IPS DF 6.9 (cell line): ENCODE measurements at regions not wholly inside any gene's neighbourhood (a gene's known extent, or its start where the extent isn't known, plus 50 kb on each side); places are given as distances from the start of the nearest gene placed in this dataset.
A peak's percentile ranks its signal among the peaks of the same experiment; 100 is the strongest.

ENCODE experiments used
- DNase-seq: peaks from one replicate; pipeline ENCODE4 v3.0.0-alpha.2; 2013; ENCODE audit warnings: low read depth, low spot score
- H3K27ac ChIP-seq: one replicate; pipeline ENCODE4 v1.5.1; 2013; ENCODE audit warnings: low read length, control low read depth
- H3K27me3 ChIP-seq: 2 replicates; pipeline ENCODE4 v1.6.1; 2013; ENCODE audit warnings: mild to moderate bottlenecking, low read length; ENCODE audit not compliant: control insufficient read depth, insufficient read depth
- H3K36me3 ChIP-seq: 2 replicates; pipeline ENCODE4 v1.6.1; 2013; ENCODE audit warnings: low read length; ENCODE audit not compliant: control insufficient read depth, insufficient read depth
- H3K4me1 ChIP-seq: 2 replicates; pipeline ENCODE4 v1.6.1; 2013; ENCODE audit warnings: low read length; ENCODE audit not compliant: control insufficient read depth, insufficient read depth
- H3K4me3 ChIP-seq: 2 replicates; pipeline ENCODE4 v1.5.1; 2013; ENCODE audit warnings: mild to moderate bottlenecking, low read length
- H3K9me3 ChIP-seq: 2 replicates; pipeline ENCODE4 v1.6.1; 2013; ENCODE audit warnings: low read length, inconsistent platforms; ENCODE audit not compliant: control insufficient read depth, insufficient read depth
- WGBS: extraction: QIAGEN DNeasy Blood & Tissue Kit; methylation state at CpG from one replicate; pipeline ENCODE4 v1.1.7; 2013; ENCODE audit warnings: mixed read lengths, missing lambda C conversion rate; ENCODE audit not compliant: insufficient read length, insufficient coverage; 5-methylcytosine and 5-hydroxymethylcytosine counted together

DNA sequence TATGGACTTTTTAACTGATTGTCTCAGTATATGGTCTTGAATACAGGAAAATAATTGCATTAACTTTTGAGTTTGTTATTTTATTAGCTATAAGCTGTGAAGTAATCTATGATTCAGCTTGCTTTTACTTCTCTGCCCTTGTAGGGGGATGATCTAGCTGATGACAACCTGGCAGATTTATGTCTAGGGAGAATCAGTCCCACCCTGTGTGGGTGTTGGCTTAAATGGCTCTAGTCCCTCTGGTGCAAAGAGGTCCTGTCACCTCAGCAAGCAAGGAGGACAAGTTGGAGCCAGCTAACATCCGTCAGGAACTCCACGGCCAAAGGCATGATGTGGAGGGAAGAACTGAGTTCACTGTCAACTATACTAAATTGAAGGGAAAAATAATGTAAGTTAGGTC lies 495.3 kb downstream of the BMP2 start:
- H3K36me3 ChIP-seq, result no peaks in the 10 kb centered on the region
- DNase-seq, result no peak
- no peaks in the 10 kb centered on the region for H3K9me3 ChIP-seq
- no peaks in the 10 kb centered on the region for H3K4me1 ChIP-seq
- H3K27ac ChIP-seq, result no peak overlapping the region
- H3K27me3 ChIP-seq, result no peaks in the 10 kb centered on the region
- H3K4me3 ChIP-seq, result no peak overlapping the region
- no CpG with 5 or more reads among the region's 2 CpGs for WGBS

DNA sequence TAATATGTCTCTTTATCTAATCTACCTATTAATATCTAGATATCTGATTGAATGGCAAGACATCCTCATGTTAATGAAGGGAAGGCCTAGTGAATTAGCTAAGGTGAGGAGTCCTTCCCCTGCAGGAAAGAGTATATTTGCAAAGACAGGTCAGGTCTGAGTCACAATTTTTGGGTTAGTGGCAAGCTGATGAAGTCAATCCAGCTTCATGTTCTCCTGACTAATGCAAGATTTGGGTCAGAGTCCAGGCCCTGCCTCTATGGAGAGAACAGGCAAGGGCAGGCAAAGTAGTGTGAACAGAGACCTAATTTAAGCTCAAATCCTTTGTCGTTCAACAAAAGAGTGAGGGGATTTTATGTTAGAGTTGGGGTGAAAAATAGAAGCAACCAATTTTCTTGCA lies 496.7 kb downstream of the BMP2 start:
- Histone ChIP-seq H3K27me3 (no peaks in the 10 kb centered on the region), H3K36me3 (no peaks in the 10 kb centered on the region), H3K4me3 (no peak overlapping the region), H3K9me3 (no peaks in the 10 kb centered on the region), H3K4me1 (no peaks in the 10 kb centered on the region), H3K27ac (no peak overlapping the region)
- DNase-seq, result no peak
- no CpG with 5 or more reads among the region's 1 CpG for WGBS

DNA sequence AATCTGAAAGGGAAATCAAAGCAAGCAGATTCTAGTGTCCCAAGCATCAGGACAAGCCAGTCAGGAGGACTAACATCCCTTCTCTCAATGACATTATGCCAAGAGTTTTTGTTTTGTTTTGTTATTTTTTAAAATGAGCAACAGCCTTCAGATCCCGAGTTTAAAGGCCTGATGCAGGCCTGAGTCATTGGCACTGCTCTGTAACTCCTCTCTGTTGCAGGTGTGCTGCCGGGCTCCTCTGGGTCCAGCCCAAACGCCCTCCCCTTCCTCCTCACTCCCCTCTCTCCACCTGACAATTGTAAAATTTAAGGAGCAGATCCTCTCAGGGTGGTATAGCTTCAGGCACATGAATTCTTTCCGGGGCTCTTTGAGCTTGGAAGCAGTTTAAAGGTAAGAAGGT lies 502.0 kb downstream of the BMP2 start:
- Histone ChIP-seq H3K36me3 (no peaks in the 10 kb centered on the region), H3K27ac (no peak overlapping the region), H3K4me1 (no peaks in the 10 kb centered on the region), H3K9me3 (no peaks in the 10 kb centered on the region), H3K4me3 (no peak overlapping the region), H3K27me3 (no peaks in the 10 kb centered on the region)
- no peak for DNase-seq
- no CpG with 5 or more reads among the region's 4 CpGs for WGBS

DNA sequence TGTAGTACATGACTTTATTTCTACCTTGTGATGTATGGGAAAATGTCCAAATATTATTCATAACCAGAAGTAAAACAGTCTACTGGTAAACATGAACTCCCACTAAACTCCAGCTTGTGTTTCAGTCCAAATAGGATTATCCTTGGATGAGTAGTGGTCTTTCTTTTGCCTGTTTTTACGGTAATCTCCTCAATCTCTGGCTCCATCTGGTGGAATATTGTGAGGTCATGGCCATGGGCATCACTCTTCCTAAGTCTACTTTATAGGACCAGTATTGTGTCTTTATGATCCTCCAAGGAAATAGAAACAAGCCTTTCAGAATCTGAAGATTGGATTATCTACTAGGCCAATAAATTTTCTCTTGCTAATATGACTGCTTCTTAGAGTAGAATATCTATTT lies 505.0 kb downstream of the BMP2 start:
- H3K27me3 ChIP-seq, result no peaks in the 10 kb centered on the region
- H3K4me1 ChIP-seq, result no peaks in the 10 kb centered on the region
- no peaks in the 10 kb centered on the region for H3K36me3 ChIP-seq
- no peaks in the 10 kb centered on the region for H3K9me3 ChIP-seq
- no peak overlapping the region for H3K27ac ChIP-seq
- no peak overlapping the region for H3K4me3 ChIP-seq
- no CpG with 5 or more reads among the region's 1 CpG for WGBS
- DNase-seq, result peak; percentile 13

DNA sequence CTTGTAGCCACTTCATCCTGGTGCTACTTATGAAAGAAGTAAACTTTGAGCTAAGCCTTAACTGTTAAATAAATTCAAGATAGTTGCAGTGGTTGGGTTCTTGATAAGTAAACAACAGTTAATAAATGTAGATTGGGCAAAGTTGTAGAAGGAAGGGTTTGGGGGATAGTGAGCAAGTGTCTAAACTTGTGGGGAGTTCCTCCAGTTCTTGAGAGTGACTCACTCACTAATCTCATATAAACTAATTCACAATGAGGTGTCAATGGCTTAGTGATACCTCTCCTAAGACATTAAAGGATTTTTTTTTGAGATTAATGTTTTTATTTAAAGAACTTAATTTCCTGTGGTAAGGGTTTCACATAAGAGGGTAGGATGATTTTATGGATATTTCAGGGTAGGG lies 507.4 kb downstream of the BMP2 start:
- Histone ChIP-seq H3K4me3 (no peak overlapping the region), H3K9me3 (no peaks in the 10 kb centered on the region), H3K4me1 (no peaks in the 10 kb centered on the region), H3K27ac (no peak overlapping the region), H3K36me3 (no peaks in the 10 kb centered on the region), H3K27me3 (no peaks in the 10 kb centered on the region)
- DNase-seq, result no peak

DNA sequence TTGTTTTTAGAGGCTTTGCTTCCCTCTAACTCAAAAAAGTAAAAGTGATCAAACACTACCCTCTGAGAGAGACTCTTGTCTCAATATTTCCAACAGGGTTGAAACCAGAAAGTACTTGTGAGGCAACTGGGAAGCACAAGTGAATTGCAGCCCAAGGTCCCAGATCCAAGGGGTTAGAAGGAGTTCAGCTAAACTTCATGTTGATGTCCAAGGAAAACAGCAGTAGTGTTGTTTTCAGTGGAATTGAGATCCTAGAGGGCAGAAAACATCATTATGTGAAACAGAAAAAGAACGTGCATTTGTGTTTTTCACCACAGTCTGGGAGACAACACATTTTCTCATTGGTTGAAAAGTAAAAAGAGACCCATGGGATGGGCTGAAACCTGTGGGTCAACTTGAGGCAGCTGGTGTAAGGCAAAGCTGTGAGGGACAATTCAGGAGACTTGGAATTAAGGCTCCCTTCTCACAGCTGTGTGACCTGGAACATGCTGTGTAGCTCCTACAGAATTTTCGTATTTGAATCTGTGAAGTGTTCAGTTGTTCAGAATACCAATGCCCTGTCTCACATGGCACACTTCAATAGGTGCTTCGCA lies 508.3 kb downstream of the BMP2 start:
- no peak for DNase-seq
- Histone ChIP-seq H3K4me3 (no peak overlapping the region), H3K36me3 (no peaks in the 10 kb centered on the region), H3K9me3 (no peaks in the 10 kb centered on the region), H3K27ac (no peak overlapping the region), H3K27me3 (no peaks in the 10 kb centered on the region), H3K4me1 (no peaks in the 10 kb centered on the region)
- WGBS, result no CpG with 5 or more reads among the region's 3 CpGs

DNA sequence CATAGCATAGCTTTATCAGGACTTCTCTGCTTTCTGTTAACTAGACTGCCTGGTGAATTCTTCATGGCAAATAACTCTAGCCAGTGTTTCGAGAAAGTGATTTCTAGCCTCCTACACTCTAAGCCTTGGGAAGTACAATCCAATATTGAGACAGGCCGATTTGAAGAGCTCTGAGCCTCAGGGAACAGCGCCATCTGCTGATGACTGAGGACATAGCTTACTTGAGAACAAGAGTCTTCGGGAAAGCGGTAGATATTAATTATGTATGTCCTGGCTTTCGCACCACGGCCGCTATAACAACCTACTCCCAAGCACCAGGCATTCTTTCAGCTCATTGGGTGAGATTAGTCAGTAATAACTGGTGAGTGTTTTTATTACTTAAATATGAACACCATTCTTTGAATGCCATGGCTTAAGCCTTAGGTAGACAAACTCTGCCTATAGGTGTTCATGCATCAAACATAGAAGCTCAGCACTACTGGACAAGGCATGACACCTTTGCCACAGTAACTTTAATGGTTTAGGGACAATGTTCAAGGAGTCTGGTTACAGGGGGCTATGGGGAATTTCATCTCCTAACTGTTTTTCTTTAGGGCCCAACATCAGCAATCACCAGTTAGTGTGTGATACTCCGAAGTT lies 518.6 kb downstream of the BMP2 start:
- WGBS, result no CpG with 5 or more reads among the region's 9 CpGs
- no peaks in the 10 kb centered on the region for H3K9me3 ChIP-seq
- H3K4me1 ChIP-seq, result no peaks in the 10 kb centered on the region
- H3K27me3 ChIP-seq, result no peaks in the 10 kb centered on the region
- H3K27ac ChIP-seq, result no peak overlapping the region
- H3K36me3 ChIP-seq, result no peaks in the 10 kb centered on the region
- peak; percentile 52 for DNase-seq
- H3K4me3 ChIP-seq, result no peak overlapping the region

DNA sequence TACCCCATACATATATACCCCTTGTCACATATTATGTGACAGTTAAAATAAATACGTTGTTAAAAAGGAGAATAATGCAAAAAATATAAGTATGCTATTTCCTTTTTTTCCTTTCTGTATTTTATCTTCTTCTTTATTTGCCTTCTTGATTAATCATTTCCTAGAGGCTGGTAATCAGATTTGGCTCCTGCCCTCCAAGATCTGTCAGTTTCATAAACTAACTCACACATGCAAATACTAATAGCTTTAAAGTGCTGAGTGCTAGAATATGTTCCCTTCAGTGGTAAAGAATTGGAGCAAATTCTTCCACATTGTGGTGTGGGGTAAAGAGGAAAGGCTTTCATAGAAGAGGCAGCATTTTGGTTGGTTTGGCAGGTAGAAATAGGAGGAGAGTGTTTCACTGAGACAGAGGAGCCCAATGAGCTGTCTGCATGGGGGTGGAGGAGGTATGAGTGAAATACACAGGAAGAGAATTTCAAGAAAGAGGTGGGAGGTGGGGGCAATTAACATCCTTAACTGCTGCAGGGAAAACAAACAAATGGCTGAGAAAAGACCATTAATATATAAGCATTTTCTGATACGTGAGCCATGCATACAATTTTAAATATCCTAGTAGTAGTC lies 523.9 kb downstream of the BMP2 start:
- Histone ChIP-seq H3K4me3 (no peak overlapping the region), H3K4me1 (no peaks in the 10 kb centered on the region), H3K27ac (no peak overlapping the region), H3K27me3 (no peaks in the 10 kb centered on the region), H3K36me3 (no peaks in the 10 kb centered on the region), H3K9me3 (no peaks in the 10 kb centered on the region)
- no CpG with 5 or more reads among the region's 2 CpGs for WGBS
- DNase-seq, result no peak

DNA sequence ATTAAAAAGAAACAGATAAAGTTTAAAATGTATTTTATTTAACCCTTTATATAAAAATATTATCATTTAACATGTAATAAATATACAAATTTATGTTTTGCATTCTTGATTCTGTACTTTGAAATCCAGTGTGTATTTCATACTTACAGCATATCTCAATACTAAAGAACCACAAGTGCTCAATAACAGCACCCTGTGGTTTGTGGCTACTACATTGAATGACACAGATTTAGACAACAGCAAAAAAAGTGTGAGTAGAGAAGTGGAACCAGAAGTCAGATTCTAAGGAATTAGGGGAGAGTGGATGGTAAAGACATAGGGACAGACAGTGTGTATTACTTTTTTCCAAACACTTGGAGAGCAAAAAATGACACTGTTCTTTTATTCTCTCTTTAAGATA lies 524.5 kb downstream of the BMP2 start:
- Histone ChIP-seq H3K4me3 (no peak overlapping the region), H3K9me3 (no peaks in the 10 kb centered on the region), H3K4me1 (no peaks in the 10 kb centered on the region), H3K36me3 (no peaks in the 10 kb centered on the region), H3K27me3 (no peaks in the 10 kb centered on the region), H3K27ac (no peak overlapping the region)
- no peak for DNase-seq

DNA sequence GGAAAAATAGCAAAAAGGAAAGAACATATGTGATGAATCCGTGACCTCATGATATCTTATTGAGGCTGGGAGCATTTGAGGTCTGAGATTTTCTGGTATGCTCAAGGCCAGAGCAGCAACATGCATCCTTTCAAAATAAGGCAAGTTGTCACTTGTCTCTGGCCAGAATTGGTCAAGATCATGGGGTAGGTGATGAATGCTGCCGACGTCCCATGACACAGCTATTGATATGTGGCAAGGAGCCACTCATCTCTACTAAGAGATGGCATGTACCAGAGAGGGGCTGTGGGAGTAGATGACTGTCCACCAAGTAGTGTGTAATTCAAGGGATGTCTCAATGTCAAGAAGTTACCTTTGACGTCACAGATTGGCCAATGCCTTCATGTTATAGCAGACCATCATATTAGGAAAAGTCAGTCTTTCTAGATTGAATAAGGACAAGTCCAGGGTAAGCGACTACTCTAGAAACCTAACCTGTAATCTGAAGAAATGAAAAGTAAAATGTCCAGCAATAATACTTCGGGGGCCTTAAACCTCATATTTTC lies 527.4 kb downstream of the BMP2 start:
- Histone ChIP-seq H3K36me3 (no peaks in the 10 kb centered on the region), H3K27ac (no peak overlapping the region), H3K4me3 (no peak overlapping the region), H3K4me1 (no peaks in the 10 kb centered on the region), H3K27me3 (no peaks in the 10 kb centered on the region), H3K9me3 (no peaks in the 10 kb centered on the region)
- WGBS, result no CpG with 5 or more reads among the region's 6 CpGs
- no peak for DNase-seq

DNA sequence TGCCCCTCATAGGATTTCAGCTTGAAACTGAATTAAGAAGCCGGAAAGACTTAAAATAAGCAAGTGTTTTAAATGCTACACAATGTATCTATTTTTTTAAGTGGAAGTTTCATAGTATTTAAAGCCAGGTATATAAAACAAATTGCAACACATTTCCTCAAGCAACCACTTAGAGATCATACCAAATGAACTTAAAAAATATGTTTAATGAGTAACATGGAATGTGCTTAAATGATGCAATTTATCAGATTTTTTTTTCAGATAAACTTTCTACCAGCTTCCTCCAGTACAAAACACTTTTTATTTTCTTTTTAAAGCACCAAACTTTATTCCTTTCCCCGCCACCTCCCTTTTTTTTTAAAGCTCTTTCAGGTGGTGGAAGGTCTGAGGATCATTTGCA lies 534.3 kb downstream of the BMP2 start:
- no CpG with 5 or more reads among the region's 2 CpGs for WGBS
- no peaks in the 10 kb centered on the region for H3K36me3 ChIP-seq
- H3K4me3 ChIP-seq, result no peak overlapping the region
- H3K27me3 ChIP-seq, result no peaks in the 10 kb centered on the region
- peaks cover 3% of the 10 kb centered on the region; the same call in 1 of the 2 replicates for H3K4me1 ChIP-seq
- no peak for DNase-seq
- H3K27ac ChIP-seq, result no peak overlapping the region
- no peaks in the 10 kb centered on the region for H3K9me3 ChIP-seq
